ENCODE measurements at regions not wholly inside any gene's neighbourhood (a gene's known extent, or its start where the extent isn't known, plus 50 kb on each side); places are given as distances from the start of the nearest gene placed in this dataset.

DNA sequence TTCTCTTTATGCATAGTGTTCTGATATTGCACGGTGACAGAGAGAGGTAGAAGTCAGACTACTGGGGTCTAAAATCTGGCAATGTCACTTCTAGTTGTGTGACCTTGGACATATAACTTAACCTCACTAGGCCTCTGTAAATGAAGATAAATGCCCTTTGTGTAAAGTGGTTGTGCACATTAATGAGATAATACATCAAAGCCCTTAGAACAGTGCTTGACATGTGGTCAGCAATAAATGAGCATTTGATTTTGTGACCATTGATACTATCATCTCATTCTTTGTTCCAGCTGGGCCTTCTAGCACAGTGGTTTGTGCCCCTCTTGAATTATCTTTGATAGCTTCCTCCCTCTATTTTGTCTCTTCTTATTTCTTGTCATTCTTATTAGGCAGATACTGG, 74.1 kb upstream of the C10orf90 start (continued):
- TF ChIP-seq RBBP5 (IDR thresholded peaks at IDR 0.05; ENCODE audit: borderline replicate concordance, low read depth, low read length) (no peak), CTBP2 (IDR thresholded peaks at IDR 0.05; ENCODE audit: borderline replicate concordance, insufficient read depth, insufficient read length, low read length) (no peak), ASH2L (IDR thresholded peaks at IDR 0.05; ENCODE audit: low read length) (no peak), TCF12 (IDR thresholded peaks at IDR 0.05; ENCODE audit: low read depth, low read length) (no peak), ATF2 (IDR thresholded peaks at IDR 0.05; ENCODE audit: low read length) (no peak), SRF (IDR thresholded peaks at IDR 0.05; ENCODE audit: low read depth, low read length) (no peak), KDM4A (IDR thresholded peaks at IDR 0.05; ENCODE audit: low read depth, low read length, severe bottlenecking) (no peak), JUN (IDR thresholded peaks at IDR 0.05; ENCODE audit: low read depth, low read length) (no peak)

Measured in H1 (cell line).